ENCODE measurements at regions not wholly inside any gene's neighbourhood (a gene's known extent, or its start where the extent isn't known, plus 50 kb on each side); places are given as distances from the start of the nearest gene placed in this dataset.

GRCh38 chr10:110355141-110355831 lies 50.6 kb upstream of the SMNDC1 start (continued):
- TF ChIP-seq MLLT1 (IDR thresholded peaks at IDR 0.05) (peak; percentile 62), POU2F2 (IDR thresholded peaks at IDR 0.05; ENCODE audit: borderline replicate concordance, low read depth, low read length) (peak; percentile 98), ETV6 (conservative IDR thresholded peaks at IDR 0.05 in 1 of 2, IDR thresholded peaks at IDR 0.05 in 1 of 2; ENCODE audit: borderline replicate concordance in 1 of 2, low read depth in 1 of 2) (0 out of 4 replicates have a peak, but pooled peaks of 1 of the 2 experiments have one; percentile 16), NR2F1 (conservative IDR thresholded peaks at IDR 0.05) (0 out of 2 replicates have a peak, but pooled peaks have one; percentile 31), KLF5 (IDR thresholded peaks at IDR 0.05; ENCODE audit: partially characterized antibody) (peak; percentile 73), TAF1 (IDR thresholded peaks at IDR 0.05; ENCODE audit: borderline replicate concordance, low read depth, low read length) (peak; percentile 89; the same call in 1 of the 2 replicates), MEF2B (IDR thresholded peaks at IDR 0.05; ENCODE audit: partially characterized antibody, poor library complexity, severe bottlenecking) (peak; percentile 47), SMARCA5 (IDR thresholded peaks at IDR 0.05) (peak; percentile 68; the same call in 1 of the 2 replicates), RAD21 (IDR thresholded peaks at IDR 0.05; ENCODE audit: insufficient read depth, low read depth, low read length) (0 out of 2 replicates have a peak, but pooled peaks have one; percentile 8), SUZ12 (IDR thresholded peaks at IDR 0.05; ENCODE audit: unreplicated experiment) (no peak), CREB1 (IDR thresholded peaks at IDR 0.05; ENCODE audit: low read depth) (no peak), IKZF2 (IDR thresholded peaks at IDR 0.05) (peak in 1 of 2 experiments; percentile 18; a peak in 1 of 4 replicates), TCF3 (IDR thresholded peaks at IDR 0.05; ENCODE audit: borderline replicate concordance, insufficient read depth, low read depth, low read length) (peak; percentile 26; the same call in 1 of the 2 replicates), PAX8 (IDR thresholded peaks at IDR 0.05) (peak; percentile 43; the same call in 1 of the 2 replicates), ZNF207 (IDR thresholded peaks at IDR 0.05; ENCODE audit: borderline replicate concordance) (0 out of 2 replicates have a peak, but pooled peaks have one; percentile 57), ZNF687 (IDR thresholded peaks at IDR 0.05) (peak; percentile 44; the same call in 1 of the 2 replicates), PKNOX1 (IDR thresholded peaks at IDR 0.05) (0 out of 2 replicates have a peak, but pooled peaks have one; percentile 6), SREBF2 (IDR thresholded peaks at IDR 0.05; ENCODE audit: low read length) (no peak), BHLHE40 (IDR thresholded peaks at IDR 0.05; ENCODE audit: borderline replicate concordance in 1 of 2, low read depth in 2 of 2, low read length in 1 of 2) (peak in 1 of 2 experiments; percentile 15; a peak in 2 of 4 replicates), EP300 (IDR thresholded peaks at IDR 0.05; ENCODE audit: borderline replicate concordance in 1 of 2, control insufficient read depth in 1 of 2, low read depth in 2 of 2, low read length in 2 of 2) (0 out of 4 replicates have a peak, but pooled peaks of 1 of the 2 experiments have one; percentile 15), SIX5 (IDR thresholded peaks at IDR 0.05; ENCODE audit: low read depth, low read length, severe bottlenecking) (no peak)
